ENCODE measurements at regions not wholly inside any gene's neighbourhood (a gene's known extent, or its start where the extent isn't known, plus 50 kb on each side); places are given as distances from the start of the nearest gene placed in this dataset.

GRCh38 chr20:17816804-17817587 is 117.2 kb downstream of the BANF2 start:
- DNase-seq (ENCODE audit: low spot score), result no peak

- no peak for DNase-seq (ENCODE audit: low spot score)
These were observed 111.8 kb downstream of the BANF2 start for GRCh38 chr20:17811628-17811965.

GRCh38 chr20:17810847-17811627 is 111.3 kb downstream of the BANF2 start:
- no peak for DNase-seq (ENCODE audit: low spot score)

- no peak for DNase-seq (ENCODE audit: low spot score)
These were observed 110.4 kb downstream of the BANF2 start for GRCh38 chr20:17810062-17810631.

GRCh38 chr20:17809362-17810061 is 109.7 kb downstream of the BANF2 start:
- DNase-seq (ENCODE audit: low spot score), result no peak

- DNase-seq (ENCODE audit: low spot score), result no peak
These were observed 109.0 kb downstream of the BANF2 start for GRCh38 chr20:17808782-17809181.

- DNase-seq (ENCODE audit: low spot score), result no peak
These were observed 108.6 kb downstream of the BANF2 start for GRCh38 chr20:17808357-17808756.

- no peak for DNase-seq (ENCODE audit: low spot score)
These were observed 107.9 kb downstream of the BANF2 start for GRCh38 chr20:17807651-17808050.

- DNase-seq (ENCODE audit: low spot score), result no peak
These were observed 107.1 kb downstream of the BANF2 start for GRCh38 chr20:17806739-17807441.

GRCh38 chr20:17806107-17806506 is 106.3 kb downstream of the BANF2 start:
- no peak for DNase-seq (ENCODE audit: low spot score)

- no peak for DNase-seq (ENCODE audit: low spot score)
These were observed 104.0 kb downstream of the BANF2 start for GRCh38 chr20:17803765-17804164.

- DNase-seq (ENCODE audit: low spot score), result no peak
These were observed 99.9 kb downstream of the BANF2 start for GRCh38 chr20:17799575-17800227.

- DNase-seq (ENCODE audit: low spot score), result no peak
These were observed 98.8 kb downstream of the BANF2 start for GRCh38 chr20:17798601-17799000.

- no peak for DNase-seq (ENCODE audit: low spot score)
These were observed 97.8 kb downstream of the BANF2 start for GRCh38 chr20:17797579-17797978.

- no peak for DNase-seq (ENCODE audit: low spot score)
These were observed 97.4 kb downstream of the BANF2 start for GRCh38 chr20:17797161-17797560.

GRCh38 chr20:17796091-17796563 is 96.4 kb downstream of the BANF2 start:
- no peak for DNase-seq (ENCODE audit: low spot score)

GRCh38 chr20:17795501-17796071 is 95.8 kb downstream of the BANF2 start:
- DNase-seq (ENCODE audit: low spot score), result no peak

GRCh38 chr20:17795003-17795402 is 95.2 kb downstream of the BANF2 start:
- no peak for DNase-seq (ENCODE audit: low spot score)

GRCh38 chr20:17794400-17794799 is 94.6 kb downstream of the BANF2 start:
- DNase-seq (ENCODE audit: low spot score), result no peak

- no peak for DNase-seq (ENCODE audit: low spot score)
These were observed 94.2 kb downstream of the BANF2 start for GRCh38 chr20:17793986-17794385.

GRCh38 chr20:17790296-17790695 is 90.5 kb downstream of the BANF2 start:
- DNase-seq (ENCODE audit: low spot score), result no peak

Measured in activated CD4-positive, alpha-beta T cell treated with anti-CD3 and anti-CD28 coated beads, Interleukin-2, Interleukin-4, amounts not matched to agents 100 ng/mL and 50 ng/mL, durations not matched to agents 16 hours and 8 hours (primary cell).